ENCODE measurements at regions not wholly inside any gene's neighbourhood (a gene's known extent, or its start where the extent isn't known, plus 50 kb on each side); places are given as distances from the start of the nearest gene placed in this dataset.

GRCh38 chr21:16968436-16968835 is 544.4 kb upstream of the CXADR start:
- Mint-ChIP-seq H3K9me3 (peaks cover 16% of the 10 kb centered on the region), H3K4me1 (peaks cover 2% of the 10 kb centered on the region; the same call in 2 of the 3 replicates), H3K4me3 (no peak overlapping the region), H3K27me3 (ENCODE audit: insufficient read depth, low read depth, poor library complexity) (peaks cover 2% of the 10 kb centered on the region), H3K36me3 (ENCODE audit: low read depth) (peaks cover 13% of the 10 kb centered on the region; the same call in 2 of the 3 replicates), H3K27ac (no peak overlapping the region)
- H3K4me3 ChIP-seq = no peak overlapping the region
- H3K27me3 ChIP-seq (ENCODE audit: insufficient read depth) = no peaks in the 10 kb centered on the region
- no peak for TF ChIP-seq POLR2AphosphoS5 (IDR thresholded peaks at IDR 0.05; ENCODE audit: low read depth)
- TF ChIP-seq CTCF (conservative IDR thresholded peaks at IDR 0.05; ENCODE audit: low read depth in 2 of 2) = no peak
- TF ChIP-seq ZNF462 (CRISPR knock-in tag; IDR thresholded peaks at IDR 0.05) = no peak
- no peak for TF ChIP-seq ETS1 (IDR thresholded peaks at IDR 0.05)
- TF ChIP-seq ZNF114 (CRISPR knock-in tag; IDR thresholded peaks at IDR 0.05) = no peak
- no peak for TF ChIP-seq ZNF331 (CRISPR knock-in tag; IDR thresholded peaks at IDR 0.05; ENCODE audit: low read depth)
- TF ChIP-seq EZH2phosphoT487 (IDR thresholded peaks at IDR 0.05; ENCODE audit: unreplicated experiment) = no peak
- TF ChIP-seq JUNB (IDR thresholded peaks at IDR 0.05; ENCODE audit: unreplicated experiment) = no peak
- no peak for TF ChIP-seq EZH2 (IDR thresholded peaks at IDR 0.05; ENCODE audit: low read depth, unreplicated experiment)
- TF ChIP-seq REST (IDR thresholded peaks at IDR 0.05; ENCODE audit: unreplicated experiment) = no peak
- TF ChIP-seq STAT1 (IDR thresholded peaks at IDR 0.05; ENCODE audit: unreplicated experiment) = no peak
- TF ChIP-seq NANOG (IDR thresholded peaks at IDR 0.05; ENCODE audit: borderline replicate concordance) = no peak
- TF ChIP-seq CREB1 (CRISPR knock-in tag; IDR thresholded peaks at IDR 0.05; ENCODE audit: low read depth) = no peak
- no peak for ATAC-seq
- no peaks in the 10 kb centered on the region for H3K4me1 ChIP-seq (ENCODE audit: insufficient read depth)
- no peaks in the 10 kb centered on the region for H3K79me2 ChIP-seq (replicated peaks; ENCODE audit: insufficient read depth)
- H3K27ac ChIP-seq (ENCODE audit: low read depth) = no peak overlapping the region
- H3K36me3 ChIP-seq (ENCODE audit: insufficient read depth) = no peaks in the 10 kb centered on the region
- H2AFZ ChIP-seq = no peak overlapping the region
- H4K20me1 ChIP-seq (replicated peaks; ENCODE audit: insufficient read depth) = no peaks in the 10 kb centered on the region
- no peaks in the 10 kb centered on the region for H3F3A ChIP-seq (replicated peaks; ENCODE audit: low read depth)
- no peak overlapping the region for H3K4me2 ChIP-seq
- H3K9me2 ChIP-seq (ENCODE audit: insufficient read depth) = no peaks in the 10 kb centered on the region
- no peak for DNase-seq (ENCODE audit: low spot score)

All from GM23338 (cell line).